Retina (tissue), 1 donor: ENCODE measurements at regions not wholly inside any gene's neighbourhood (a gene's known extent, or its start where the extent isn't known, plus 50 kb on each side); places are given as distances from the start of the nearest gene placed in this dataset.

Experiments
- DNase-seq: peaks from one replicate; pipeline ENCODE4 v3.0.0-alpha.2; 2016

DNA sequence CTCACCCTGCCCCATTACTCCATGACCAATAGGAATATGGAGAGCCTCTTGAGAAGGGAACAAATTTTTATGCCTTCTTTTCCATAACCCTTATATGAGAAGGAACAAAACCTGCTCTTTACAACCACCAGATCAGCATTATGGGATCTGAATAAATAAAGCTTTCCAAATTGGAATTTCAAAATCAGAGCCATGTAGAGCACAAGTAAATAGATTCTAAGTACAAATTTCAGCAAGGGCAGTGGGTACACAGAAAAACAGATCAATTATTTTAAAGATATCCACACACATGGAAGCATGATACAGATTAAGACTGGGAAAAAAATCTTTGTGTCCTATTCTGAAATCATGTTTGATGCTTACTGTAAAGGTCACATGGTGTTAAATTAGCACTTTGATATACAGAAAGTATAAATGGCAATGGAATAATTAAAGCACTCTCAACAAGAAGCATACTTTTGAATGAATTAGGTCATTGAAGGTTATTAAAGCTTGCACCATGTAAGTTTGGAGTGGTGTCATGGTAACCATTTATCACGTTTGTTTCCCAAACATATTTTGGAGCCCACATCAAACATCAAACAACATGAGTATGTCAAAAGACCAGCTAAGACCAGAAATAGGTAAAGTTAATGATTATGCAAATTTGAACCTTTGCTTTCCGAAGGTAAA lies 75.9 kb upstream of the AVPR1A start:
- DNase-seq: no peak

DNA sequence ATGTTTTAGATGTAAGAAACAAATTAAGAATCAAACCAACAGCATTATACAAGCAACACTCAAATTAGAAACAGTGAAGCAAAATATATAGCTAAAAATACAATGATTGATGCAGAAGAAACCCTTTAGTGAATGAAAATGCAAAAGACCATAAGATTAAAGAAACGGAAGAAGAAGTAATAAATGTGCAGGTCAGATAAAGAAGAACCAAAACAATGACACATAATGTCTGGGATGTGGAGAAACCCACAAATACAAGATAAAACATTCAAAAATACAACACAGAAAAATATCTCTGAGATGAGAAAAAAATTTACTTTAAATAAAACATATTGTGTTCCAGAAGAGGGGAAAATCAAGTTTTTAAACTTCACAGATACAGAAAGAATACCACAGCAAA lies 73.4 kb upstream of the AVPR1A start:
- DNase-seq: no peak

DNA sequence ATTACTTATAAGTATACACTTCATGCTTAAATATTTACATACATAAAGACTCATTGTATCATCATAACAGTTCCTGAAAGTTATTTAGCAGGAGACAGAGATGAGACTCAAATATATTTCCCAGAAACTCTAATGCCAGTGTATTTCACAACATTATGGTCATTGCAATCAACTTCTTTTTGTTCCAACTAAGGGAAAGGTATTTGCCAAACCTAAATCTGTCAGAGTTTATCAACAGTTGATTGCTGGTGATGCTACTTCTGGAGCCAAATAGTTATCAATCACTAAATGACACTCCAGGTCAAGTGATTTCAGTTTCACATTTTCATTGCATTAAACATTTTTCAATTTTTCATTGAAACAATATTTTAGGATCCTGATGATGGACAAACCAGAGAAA lies 72.1 kb upstream of the AVPR1A start:
- DNase-seq: no peak

DNA sequence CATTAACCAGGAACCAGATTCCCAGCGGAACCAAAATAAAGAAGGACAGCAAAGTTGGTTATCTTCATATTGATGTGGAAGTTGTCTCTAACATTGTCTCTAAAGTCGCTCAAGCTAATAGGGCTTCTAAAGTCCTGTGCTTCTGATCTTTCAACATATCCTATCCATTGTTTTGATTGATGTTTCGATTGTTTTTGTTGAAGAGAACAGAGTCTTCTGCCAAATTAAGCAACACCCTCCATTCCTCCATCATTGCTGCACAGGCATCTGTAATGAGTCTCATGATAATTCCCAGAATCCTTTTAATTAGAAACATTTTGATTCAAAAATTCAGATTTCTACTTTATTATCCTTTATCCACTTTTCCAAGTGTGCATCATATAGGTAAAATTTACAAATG lies 71.6 kb upstream of the AVPR1A start:
- DNase-seq: no peak

DNA sequence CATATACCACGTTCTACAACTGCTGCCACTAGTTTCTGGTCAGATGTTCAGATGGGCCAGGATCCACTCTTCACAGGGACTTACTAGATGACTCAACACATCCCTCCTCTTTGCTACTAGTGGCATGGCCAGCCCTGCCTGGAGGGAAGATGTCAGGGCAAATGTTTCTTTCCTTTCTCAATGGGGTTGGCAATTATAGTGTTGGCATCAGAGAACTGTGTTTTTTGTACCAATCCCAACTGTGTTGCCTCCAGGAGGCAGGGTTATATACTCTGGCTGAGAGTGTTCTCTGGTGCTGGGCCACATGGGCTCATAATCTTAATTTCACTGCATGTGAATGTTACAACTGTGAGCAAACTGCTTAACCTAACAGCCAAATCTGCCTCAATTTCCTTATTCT lies 69.9 kb upstream of the AVPR1A start:
- no peak for DNase-seq

DNA sequence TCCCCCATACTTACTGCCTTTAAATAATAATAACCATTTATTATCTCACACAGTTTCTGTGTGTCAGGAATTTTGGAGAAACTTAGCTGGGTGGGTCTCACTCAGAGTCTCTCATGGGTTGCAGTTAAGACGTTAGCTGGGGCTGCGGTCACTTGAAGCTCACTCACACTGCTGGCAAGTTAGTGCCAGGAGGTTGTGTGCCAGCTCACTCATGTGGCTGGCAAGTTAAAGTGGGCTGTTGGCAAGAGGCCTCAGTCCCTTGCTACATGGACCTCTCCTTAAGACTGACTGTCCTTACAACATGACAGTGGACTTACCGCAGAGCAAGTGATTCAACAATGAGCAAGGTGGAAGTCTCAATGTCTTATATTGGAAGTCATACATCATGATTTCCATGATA lies 61.3 kb upstream of the AVPR1A start:
- no peak for DNase-seq

DNA sequence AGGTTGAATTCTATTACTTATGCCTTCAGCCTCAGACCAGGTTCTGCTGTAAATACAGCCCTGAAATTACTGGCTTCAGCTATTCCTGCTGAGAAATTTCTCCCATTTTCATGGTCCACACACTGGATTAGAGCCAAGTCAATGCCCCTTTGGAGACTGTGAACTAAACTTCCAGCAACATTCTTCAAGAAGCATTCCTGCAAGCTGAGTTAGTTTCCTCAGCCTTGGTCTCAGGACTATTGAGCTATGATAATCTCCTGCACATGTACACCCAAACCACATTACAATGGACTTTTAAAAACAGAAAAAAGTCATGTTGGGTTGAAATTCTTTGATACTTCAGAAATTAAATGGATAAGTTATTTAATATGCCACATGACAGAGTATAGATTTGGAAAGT lies 58.0 kb upstream of the AVPR1A start:
- DNase-seq: no peak

DNA sequence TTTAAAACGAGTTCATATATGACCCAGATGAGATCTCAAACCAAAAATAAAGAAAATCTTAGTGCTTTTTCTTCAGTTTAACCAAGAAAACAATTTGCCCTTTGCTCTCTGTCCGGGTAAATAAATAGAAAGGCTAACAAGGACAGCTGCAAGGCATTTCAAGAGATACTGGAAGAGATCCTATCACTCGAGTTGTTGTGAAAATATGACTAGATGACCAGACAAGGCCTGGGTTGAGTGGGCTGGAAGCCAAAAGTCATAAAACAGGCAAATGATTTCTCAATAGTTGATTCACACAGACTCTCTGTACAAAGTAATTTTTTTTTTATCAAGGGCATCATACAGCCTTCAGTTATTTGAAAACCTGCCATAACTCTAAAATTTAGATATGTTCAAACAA lies 55.9 kb upstream of the AVPR1A start:
- DNase-seq: no peak

DNA sequence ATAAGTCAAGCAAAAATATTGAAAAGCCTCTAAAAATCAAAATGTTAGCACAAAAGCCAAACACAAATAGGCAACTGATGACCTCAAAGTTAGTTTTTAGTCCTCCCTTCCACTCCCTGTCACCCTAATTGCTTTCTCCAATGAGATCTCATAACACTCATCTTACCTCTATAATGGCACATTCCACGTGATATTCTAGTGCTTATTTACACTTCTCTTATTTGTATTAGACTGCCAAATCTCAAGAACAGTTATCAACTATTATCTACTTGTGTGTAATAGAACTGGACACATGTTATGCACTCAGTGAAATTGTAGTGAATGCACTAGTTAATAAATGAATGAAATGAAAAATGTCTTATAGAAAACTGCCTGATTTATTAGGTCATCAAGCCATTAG lies 55.5 kb upstream of the AVPR1A start:
- DNase-seq: no peak
